KMS-11 (cell line): ENCODE measurements at regions not wholly inside any gene's neighbourhood (a gene's known extent, or its start where the extent isn't known, plus 50 kb on each side); places are given as distances from the start of the nearest gene placed in this dataset.

Experiments
- H2AFZ ChIP-seq: fragments of 200-600 bp; sonication (generic); 2 replicates; pipeline ENCODE4 v1.6.1; 2016; ENCODE audit warnings: antibody characterized with exemption, mixed run types, low read depth
- H3K27ac ChIP-seq: fragments of 200-600 bp; sonication (generic); 2 replicates; pipeline ENCODE4 v1.6.1; 2016; ENCODE audit warnings: mild to moderate bottlenecking, mixed run types
- H3K27me3 ChIP-seq: fragments of 200-600 bp; sonication (generic); 2 replicates; pipeline ENCODE4 v1.6.1; 2017; ENCODE audit warnings: mild to moderate bottlenecking, low read depth, mixed run types, moderate library complexity; ENCODE audit not compliant: insufficient read depth
- H3K36me3 ChIP-seq: fragments of 200-600 bp; sonication (generic); 2 replicates; pipeline ENCODE4 v1.6.1; 2017; ENCODE audit warnings: mild to moderate bottlenecking, mixed run types; ENCODE audit not compliant: insufficient read depth
- H3K4me1 ChIP-seq: fragments of 200-600 bp; sonication (generic); 2 replicates; pipeline ENCODE4 v1.6.1; 2016; ENCODE audit warnings: mild to moderate bottlenecking, low read depth, mixed run types; ENCODE audit not compliant: poor library complexity, severe bottlenecking
- H3K4me2 ChIP-seq: fragments of 200-600 bp; sonication (generic); 2 replicates; pipeline ENCODE4 v1.7.0; 2016; ENCODE audit warnings: mild to moderate bottlenecking, mixed run types
- H3K4me3 ChIP-seq: fragments of 200-600 bp; sonication (generic); IDR thresholded peaks from 2 replicates; pipeline ENCODE4 v1.6.1; 2017; ENCODE audit warnings: low read depth, low read length, mixed read lengths; ENCODE audit not compliant: insufficient read depth
- H3K79me2 ChIP-seq: fragments of 200-600 bp; sonication (generic); 2 replicates; pipeline ENCODE4 v1.6.1; 2016; ENCODE audit warnings: low read depth, mixed run types; ENCODE audit not compliant: insufficient read depth
- H3K9ac ChIP-seq: fragments of 200-600 bp; sonication (generic); 2 replicates; pipeline ENCODE4 v1.6.1; 2016; ENCODE audit warnings: mild to moderate bottlenecking, mixed run types
- H4K20me1 ChIP-seq: fragments of 200-600 bp; sonication (generic); 2 replicates; pipeline ENCODE4 v1.6.1; 2016; ENCODE audit warnings: mild to moderate bottlenecking, mixed run types; ENCODE audit not compliant: insufficient read depth
- TF ChIP-seq, protein P1 (sequence below): fragments of 200-600 bp; sonication (generic); conservative IDR thresholded peaks from 2 replicates; pipeline ENCODE4 v1.6.1; 2017; ENCODE audit warnings: low read depth, mild to moderate bottlenecking, antibody characterized with exemption, low read length, moderate library complexity, mixed read lengths

DNA sequence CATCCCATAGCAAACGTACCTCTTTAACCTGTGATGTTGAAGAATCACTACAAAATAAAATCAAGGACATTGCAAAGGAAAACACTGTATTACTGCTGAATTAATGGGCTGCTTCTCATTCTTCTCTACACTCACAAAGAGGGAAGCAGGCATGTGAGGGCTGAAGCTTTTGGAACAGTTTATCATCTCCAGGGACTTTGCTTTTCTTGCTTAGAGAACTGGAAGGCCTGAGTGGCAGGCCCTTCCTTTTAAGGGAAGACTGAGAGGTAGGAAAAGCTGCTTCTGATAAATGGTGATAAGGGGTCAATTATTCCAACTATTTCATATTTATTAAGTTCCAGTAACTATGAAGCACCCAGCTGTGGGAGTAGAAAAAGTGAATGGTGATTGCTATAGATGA lies 649.6 kb downstream of the NTRK3 start:
- Histone ChIP-seq H3K27ac (no peak overlapping the region), H3K4me3 (no peak overlapping the region), H3K27me3 (no peaks in the 10 kb centered on the region), H3K79me2 (no peaks in the 10 kb centered on the region), H3K9ac (no peak overlapping the region), H2AFZ (no peak overlapping the region), H3K4me1 (no peaks in the 10 kb centered on the region), H3K36me3 (no peaks in the 10 kb centered on the region), H4K20me1 (no peaks in the 10 kb centered on the region), H3K4me2 (no peak overlapping the region)
- TF ChIP-seq, protein P1, sequence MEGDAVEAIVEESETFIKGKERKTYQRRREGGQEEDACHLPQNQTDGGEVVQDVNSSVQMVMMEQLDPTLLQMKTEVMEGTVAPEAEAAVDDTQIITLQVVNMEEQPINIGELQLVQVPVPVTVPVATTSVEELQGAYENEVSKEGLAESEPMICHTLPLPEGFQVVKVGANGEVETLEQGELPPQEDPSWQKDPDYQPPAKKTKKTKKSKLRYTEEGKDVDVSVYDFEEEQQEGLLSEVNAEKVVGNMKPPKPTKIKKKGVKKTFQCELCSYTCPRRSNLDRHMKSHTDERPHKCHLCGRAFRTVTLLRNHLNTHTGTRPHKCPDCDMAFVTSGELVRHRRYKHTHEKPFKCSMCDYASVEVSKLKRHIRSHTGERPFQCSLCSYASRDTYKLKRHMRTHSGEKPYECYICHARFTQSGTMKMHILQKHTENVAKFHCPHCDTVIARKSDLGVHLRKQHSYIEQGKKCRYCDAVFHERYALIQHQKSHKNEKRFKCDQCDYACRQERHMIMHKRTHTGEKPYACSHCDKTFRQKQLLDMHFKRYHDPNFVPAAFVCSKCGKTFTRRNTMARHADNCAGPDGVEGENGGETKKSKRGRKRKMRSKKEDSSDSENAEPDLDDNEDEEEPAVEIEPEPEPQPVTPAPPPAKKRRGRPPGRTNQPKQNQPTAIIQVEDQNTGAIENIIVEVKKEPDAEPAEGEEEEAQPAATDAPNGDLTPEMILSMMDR = no peak

DNA sequence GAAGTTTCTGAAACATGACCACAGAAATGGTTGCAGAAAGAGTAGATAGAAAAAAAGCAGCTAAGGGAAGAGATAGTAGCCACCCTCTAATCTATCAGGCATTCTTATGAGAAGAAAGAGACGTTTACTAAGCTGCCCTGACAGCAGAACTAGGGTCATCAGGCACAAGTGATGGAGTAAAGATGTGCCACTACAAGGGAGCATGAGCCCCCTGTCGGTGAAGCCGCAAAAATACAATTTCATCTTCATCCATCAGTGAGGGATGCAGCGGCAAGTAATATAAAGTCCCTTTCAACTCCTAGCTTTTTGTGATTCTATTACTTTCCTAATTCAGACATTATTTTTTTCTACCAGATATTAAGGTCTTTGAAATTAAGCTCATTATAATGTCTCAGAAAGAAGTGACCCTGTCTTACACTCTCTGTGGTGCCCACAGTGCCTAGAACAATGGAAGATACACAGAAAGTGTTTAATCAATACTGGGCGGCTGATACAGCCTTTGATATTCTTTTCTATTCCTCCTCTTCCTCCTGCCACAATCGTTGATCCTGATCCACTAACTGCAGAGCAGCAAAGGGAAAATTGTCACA lies 651.6 kb downstream of the NTRK3 start:
- no peak overlapping the region for H2AFZ ChIP-seq
- H3K4me3 ChIP-seq = no peak overlapping the region
- no peak overlapping the region for H3K9ac ChIP-seq
- H3K4me1 ChIP-seq = no peaks in the 10 kb centered on the region
- no peak overlapping the region for H3K27ac ChIP-seq
- TF ChIP-seq, protein P1 = peak; percentile 42
- H3K27me3 ChIP-seq = no peaks in the 10 kb centered on the region
- no peaks in the 10 kb centered on the region for H3K79me2 ChIP-seq
- H3K36me3 ChIP-seq = no peaks in the 10 kb centered on the region
- no peaks in the 10 kb centered on the region for H4K20me1 ChIP-seq
- H3K4me2 ChIP-seq = no peak overlapping the region

DNA sequence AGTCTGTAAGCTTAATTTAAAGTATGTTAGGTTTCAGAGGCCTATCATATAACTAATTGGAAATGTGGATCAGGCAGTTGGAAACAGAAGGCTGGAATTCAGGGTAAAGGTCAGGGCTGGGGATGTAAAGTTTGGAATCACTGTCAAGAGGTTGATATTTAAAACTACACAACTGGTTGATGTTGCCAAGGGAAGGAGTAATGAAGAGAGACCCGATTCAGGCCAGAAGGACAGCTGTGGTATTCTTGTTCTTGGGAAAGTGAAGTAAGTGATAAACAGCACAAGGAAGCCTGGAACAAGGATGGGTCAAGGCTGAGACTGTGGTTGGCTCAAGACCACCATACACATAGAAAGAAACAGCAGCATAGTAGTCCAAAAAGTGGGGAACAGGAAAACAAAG lies 654.2 kb downstream of the NTRK3 start:
- Histone ChIP-seq H3K27me3 (no peaks in the 10 kb centered on the region), H3K27ac (no peak overlapping the region), H2AFZ (no peak overlapping the region), H3K4me3 (no peak overlapping the region), H3K9ac (no peak overlapping the region), H3K36me3 (no peaks in the 10 kb centered on the region), H3K4me2 (no peak overlapping the region), H3K79me2 (no peaks in the 10 kb centered on the region), H3K4me1 (no peaks in the 10 kb centered on the region), H4K20me1 (no peaks in the 10 kb centered on the region)
- TF ChIP-seq, protein P1 = no peak

DNA sequence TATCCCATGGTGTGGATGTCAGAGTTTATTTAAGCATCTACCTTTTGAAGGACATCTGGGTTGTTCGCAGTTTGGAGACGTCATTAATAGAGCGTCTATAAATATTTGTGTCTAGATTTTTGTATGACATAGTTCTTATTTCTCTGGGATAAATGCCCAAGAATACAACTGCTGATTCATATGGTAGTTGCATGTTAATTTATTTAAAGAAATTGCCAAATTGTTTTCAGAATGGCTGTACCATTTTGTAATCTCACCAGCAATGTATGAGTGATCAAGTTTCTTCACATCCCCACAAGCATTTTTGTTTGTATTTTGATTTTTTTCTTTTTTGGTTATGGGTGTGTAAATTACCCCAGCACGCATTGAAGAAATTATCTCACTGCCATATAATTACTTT lies 656.9 kb downstream of the NTRK3 start:
- Histone ChIP-seq H3K27ac (no peak overlapping the region), H3K27me3 (no peaks in the 10 kb centered on the region), H3K9ac (no peak overlapping the region)

More for the DNA sequence above, 656.9 kb downstream of the NTRK3 start:
- no peaks in the 10 kb centered on the region for H3K36me3 ChIP-seq
- no peak overlapping the region for H3K4me3 ChIP-seq
- no peaks in the 10 kb centered on the region for H3K4me1 ChIP-seq
- no peak overlapping the region for H2AFZ ChIP-seq
- H3K4me2 ChIP-seq = no peak overlapping the region
- TF ChIP-seq, protein P1 = no peak
- H3K79me2 ChIP-seq = no peaks in the 10 kb centered on the region
- no peaks in the 10 kb centered on the region for H4K20me1 ChIP-seq
